Activated CD4-positive, CD25-positive, alpha-beta regulatory T cell treated with anti-CD3 and anti-CD28 coated beads, Interleukin-2, amount 50 U/mL, for 24 hours (primary cell): ENCODE measurements at regions not wholly inside any gene's neighbourhood (a gene's known extent, or its start where the extent isn't known, plus 50 kb on each side); places are given as distances from the start of the nearest gene placed in this dataset.

Experiments
- ATAC-seq, 2 donors: fragments of 150-1000 bp; cut with Tn5 transposase; one replicate each; pipeline ENCODE4 v1.10.0; 2021; ENCODE audit warnings: mild to moderate bottlenecking in 1 of 2, moderate library complexity in 1 of 2

DNA sequence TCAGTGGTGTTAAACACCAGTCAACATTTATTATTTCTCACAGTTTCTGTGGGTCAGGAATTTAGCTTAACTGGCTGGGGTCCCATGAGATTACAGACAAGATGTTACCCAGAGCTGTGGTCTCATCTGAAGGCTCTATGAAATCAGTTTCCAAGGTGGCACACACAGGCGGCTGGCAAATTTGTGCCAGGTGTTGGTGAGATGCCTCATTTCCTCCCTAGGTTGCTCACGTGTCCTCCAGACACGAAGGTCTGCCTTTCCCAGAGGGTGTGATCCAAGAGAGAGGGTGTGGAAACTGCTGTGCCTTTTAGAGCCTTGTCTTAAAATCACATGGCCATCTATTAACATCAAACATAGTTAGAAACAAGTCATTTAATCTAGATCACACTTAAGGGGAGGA is 209.0 kb downstream of the JCAD start:
- no peak for ATAC-seq

DNA sequence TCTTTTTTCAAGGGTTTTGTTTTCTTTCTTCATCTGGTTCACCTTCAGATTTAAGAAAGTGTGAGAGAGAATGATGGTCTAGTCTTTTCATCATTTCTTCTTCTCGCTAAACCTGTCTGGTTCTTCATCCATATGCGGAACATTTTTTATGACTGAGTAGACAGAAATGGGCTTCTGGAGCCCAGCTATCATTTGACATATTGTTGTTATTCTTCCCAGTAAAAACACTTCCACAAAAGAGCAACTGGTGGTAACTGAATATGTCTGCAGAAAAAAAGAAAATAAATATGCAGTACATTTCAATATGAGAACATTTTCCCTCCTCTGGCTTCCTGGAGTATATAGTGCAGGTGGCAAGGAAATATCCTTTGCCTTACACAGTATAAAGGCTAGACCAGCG is 209.5 kb downstream of the JCAD start:
- ATAC-seq = no peak

DNA sequence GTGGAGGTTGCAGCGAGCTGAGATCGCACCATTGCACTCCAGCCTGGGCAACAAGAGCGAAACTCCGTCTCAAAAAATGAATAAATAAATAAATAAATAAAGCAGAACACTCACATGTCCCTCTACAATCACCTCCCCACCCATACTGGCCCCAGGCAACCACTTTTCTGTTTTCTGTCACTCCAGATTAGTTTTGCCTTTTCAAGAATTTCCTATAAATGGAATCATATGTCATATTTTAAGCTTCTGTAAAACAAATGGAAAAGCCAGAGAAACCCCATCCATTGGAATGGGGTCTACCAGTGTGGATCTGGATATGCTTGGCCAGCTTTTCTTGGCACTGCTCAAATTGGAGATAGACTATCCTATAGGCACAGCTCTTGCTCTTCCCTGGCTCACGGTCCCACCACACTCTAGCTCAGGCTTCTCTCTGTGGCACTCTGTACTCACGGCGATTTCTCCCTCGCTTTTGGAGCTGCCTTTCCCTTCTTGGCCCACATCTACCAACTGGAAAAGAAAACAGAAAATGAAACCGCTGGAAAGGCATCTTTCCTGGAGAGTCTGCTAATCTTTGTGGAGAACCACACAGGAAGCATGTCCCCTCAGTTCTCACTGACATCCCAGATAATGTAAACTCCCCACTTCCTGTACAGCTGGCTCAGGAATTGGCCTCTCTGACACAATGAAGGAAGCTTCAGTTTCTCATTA is 210.1 kb downstream of the JCAD start:
- no peak for ATAC-seq

DNA sequence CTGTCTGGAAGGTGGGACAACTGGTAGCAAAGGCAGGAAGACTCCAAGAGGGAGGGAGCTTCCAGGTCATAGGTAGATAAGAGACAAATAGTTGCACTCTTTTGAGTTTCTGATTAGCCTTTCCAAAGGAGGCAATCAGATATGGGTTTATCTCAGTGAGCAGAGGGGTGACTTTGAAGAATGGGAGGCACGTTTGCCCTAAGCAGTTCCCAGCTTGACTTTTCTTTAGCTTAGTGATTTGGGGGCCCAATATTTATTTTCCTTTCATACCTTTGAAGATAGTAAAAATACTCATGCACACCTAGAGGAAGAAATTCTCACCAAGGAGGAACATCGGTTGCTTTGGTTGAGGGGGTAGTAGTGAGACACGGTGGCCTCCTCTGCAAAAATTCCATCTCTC is 212.1 kb upstream of the SVIL start:
- ATAC-seq = no peak

DNA sequence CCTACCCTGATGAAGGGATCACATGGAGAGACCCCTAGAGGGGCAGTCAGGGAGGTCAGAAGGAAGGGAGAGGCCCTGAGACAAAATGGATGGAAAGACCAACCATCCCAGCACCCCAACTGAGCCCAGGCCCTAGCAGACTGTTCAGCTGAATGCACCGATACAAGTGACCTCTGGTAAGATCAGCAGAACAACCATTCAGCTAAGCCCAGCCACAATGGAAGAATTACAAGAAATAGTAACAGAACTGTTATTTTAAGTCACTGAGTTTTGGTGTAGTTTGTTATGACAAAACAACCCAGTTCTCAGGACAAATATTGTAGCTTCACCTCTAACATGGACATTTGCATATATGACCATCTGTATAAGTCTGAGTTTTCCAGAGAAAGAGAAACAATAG is 210.4 kb upstream of the SVIL start:
- ATAC-seq = no peak

DNA sequence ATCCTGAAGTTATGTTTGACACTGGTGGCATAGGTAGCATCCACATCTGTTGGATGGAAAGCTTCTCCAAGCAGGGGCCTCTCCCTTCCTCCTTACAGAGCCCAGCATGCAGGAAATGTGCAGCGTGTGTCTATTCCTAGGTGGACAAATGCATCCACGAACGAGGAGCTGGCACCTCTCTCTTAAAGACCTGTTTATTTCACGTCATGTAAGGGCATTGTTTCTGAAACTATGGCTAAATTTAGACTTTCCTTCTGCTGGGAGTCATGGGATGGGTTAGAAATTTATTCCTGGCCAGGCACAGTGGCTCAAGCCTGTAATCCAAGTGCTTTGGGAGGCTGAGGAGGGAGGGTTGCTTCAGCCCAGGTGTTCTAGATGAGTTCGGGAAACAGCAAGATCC is 208.4 kb upstream of the SVIL start:
- ATAC-seq = no peak

DNA sequence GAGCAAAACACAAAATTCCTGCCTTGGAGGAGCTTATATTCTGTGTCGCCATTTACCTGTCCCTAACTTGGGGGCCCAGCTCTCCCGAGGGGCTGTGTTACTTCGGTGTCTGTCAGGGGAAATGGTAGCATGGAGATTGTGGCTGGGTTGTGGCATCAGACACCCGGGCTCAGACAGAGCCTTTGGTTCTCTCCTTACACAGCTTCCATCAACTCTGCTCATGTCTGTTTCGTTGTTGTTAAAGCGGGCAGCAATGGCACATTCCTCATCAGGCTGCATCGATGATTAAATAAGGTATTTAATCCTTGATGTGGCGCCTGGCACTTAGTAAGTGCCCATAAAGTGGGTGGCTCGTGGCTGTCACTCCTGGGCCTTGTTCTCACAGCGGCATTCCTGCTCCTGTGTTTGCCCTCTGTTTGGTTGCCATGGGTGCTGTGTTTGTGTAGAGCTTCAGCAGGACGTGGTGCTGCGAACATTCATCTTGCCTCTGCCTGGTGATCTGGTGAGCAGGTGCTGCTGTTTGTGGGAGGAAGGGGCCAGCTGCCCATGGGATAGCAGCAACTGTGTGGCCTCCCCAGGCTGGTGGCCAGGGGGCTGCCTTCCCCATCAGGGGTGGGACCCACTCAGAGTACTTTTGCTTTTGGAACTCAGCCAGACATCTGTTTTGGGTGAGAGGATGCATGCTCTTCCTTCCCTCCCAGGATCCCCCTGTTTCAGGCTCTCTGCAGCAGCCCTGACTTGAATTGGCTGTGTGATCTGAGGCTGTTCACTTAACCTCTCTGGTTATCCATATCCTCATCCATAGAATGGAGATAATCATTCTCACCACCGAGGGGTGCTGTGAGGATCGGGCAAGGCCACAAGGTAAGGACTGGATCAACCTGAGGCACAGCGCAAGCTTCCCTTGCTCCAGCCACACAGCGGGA is 207.2 kb upstream of the SVIL start:
- no peak for ATAC-seq

DNA sequence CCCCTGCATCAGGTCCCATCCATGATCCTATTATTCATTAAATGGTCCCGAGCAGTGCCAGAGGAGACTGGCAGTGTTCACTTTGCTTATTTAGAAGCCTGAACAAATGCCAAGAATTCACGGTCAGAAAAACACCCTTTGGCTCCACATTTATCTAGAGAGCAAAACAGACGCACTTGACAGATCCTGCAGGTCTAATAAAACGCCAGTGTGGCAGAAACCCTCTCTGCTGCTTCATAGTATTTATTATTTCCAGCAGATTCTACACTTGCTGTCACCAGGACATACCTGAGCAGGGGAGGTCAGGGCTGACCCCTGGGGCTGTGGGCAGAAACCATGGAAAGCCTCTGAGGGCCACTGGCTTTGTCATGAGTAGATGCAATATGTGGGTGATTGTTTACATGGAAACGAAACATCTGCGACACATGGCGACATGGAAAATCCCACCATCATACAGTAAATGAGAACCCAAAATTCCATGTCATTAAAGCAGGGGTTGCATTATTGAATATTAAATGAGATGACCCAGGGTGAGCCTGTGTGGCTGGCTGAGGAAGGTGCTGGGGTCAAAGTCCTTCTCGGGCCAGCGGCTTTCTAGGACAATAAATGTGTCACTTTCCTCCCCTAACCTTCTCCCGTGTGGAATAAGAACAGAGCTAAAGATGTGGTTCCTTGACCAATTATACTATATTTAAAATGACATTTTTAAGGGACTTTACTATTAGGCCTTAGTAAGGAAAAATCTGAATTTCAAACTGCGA is 205.9 kb upstream of the SVIL start:
- no peak for ATAC-seq

DNA sequence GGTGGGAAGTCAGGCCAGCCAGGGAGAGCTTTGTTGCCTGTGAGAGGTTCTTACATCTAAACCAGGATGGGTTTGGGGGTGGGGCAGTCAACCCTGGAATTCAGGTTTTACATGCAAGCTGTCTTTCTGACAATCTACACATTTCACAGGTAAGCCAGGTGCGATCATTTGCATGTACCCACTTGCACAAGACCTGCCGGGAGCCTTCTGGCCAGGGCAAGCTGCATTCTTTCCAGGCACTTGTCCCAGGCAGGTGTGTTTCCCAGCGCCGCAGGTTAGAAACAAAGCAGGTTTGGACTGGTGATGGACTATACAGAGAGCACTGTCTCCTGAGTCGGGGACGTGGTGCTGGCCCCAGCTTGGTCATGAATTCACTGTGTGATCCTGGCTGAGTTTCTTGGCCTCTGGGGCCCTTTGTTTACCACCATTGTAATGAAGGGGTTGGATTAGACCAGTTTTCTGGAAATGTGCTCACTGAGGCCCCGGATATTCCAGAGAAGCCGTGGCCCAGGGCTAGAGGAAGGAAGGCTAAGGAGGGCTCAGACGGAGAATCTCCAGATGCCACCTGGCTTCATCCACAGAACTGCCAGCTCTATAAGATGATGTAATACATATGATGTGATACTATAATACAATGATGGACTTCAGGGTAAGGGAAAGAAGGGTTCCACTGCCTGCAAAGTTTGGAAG is 205.2 kb upstream of the SVIL start:
- ATAC-seq = no peak

DNA sequence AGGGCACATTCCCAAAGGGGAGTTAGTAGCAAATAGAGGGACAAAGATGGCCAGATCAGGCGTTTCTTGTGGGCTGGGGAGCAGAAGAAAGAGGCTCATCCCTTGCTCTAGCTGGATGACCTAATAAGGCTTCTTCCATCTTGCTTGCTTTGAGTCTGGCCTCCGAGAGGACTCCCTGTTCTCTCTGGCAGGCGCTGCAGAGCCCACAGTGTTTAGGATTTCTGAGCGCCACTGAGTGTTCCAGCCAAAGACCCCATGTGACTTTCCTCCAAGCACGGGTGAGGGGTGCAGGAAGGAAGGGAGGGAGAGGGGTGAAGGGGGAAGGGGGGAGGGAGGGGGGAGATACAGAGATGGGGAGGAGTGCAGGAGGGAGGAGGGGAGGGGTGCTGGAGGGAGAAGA is 203.8 kb upstream of the SVIL start:
- ATAC-seq = no peak

DNA sequence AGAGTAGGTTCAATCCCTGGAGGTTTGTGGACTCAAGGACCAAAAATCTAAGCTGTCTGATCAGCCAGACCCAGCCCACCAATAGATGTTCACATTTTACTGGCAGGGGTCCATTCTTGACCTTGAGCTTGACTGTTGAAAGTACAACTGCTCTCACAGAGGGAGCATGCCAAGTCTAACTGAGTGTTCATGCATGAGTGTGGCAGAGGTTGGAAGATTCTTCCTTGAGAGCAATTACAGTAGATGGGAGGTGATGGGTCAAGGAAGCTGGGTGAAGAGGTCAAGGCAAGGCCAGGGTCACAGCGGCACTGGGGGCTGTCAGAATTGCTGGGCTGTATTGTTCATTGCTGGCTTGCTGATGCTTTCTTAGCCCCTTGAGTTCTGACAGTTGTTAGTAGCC is 202.8 kb upstream of the SVIL start:
- no peak for ATAC-seq

DNA sequence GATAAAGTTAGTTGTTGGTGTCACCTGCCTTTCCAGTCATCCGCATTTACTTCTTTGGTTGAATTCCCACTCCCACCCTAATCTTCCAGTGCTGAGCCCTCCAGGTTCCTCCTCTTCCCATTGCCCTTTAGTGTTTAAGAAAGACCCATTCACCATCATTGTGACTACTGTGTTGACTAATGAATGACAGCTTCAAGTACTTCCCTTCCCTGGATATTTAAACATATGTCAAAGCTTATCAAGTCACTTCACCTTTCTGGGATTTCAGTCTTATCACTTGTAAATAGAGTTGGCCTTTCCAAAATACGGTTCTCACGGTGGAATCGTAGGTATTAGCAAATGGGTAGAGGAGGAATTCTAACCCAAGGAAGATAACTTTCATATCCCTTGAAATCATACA is 201.6 kb upstream of the SVIL start:
- ATAC-seq = no peak

DNA sequence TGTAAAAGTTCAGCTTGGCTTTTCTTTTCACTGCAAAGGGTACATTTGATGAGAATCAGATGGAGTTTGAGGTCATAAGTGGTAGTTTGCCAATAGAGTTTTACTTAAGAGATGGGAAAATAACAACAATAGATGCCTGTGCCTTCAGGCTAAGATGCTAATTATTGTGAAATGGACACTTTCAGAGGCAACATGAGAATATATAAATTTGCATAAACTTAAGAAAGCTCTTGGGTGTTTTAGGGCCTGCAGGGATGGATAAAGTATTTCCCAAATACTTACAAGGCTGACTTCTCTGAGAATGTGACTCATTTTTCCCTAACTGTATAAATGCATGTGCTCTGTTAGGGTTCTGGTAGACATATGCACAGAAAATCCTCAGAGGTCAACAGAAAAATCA is 200.3 kb upstream of the SVIL start:
- ATAC-seq = no peak

DNA sequence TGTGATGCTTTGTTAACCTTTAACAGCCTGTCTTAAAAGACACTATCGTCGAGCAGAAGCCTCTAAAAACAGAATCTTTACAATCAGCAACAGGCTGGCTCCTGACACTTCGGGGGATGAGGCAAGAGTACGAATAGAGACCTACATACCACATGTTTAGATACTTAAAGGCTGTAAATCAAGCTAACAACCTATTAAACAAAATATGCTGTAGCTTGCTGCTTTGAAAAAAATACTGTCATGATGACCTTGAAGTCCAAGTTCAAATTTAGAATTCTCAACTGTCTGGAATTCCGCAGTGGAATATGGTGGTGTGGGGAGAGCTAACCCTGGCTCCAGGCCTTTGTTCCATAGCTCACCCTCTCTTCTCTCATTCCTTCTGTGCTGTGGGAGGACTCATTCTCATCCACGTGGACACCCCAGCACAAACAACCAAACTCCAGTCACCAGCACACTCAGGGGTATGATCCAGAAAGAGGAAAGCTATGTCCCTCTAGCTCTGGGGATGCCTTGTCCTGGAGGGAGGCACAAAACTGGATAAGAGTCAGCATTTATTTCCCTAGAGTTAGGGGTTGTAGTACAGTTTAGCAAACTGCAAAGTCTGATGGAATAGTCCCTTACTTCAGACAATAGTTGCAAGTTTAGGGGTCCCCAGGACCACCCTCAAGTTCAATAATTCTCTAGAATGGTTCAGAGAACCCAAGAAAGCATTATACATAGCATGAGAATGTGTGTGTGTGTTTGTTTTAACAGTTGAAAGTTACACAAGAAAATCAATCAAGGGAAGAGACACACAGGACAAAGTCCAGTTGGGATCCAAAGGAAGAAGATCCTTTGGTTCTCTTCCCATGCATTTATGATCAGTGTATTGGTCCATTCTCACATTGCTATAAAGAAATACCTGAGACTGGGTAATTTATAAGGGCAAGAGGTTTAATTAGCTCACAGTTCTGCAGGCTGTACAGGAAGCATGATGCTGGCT is 196.1 kb upstream of the SVIL start:
- no peak for ATAC-seq

DNA sequence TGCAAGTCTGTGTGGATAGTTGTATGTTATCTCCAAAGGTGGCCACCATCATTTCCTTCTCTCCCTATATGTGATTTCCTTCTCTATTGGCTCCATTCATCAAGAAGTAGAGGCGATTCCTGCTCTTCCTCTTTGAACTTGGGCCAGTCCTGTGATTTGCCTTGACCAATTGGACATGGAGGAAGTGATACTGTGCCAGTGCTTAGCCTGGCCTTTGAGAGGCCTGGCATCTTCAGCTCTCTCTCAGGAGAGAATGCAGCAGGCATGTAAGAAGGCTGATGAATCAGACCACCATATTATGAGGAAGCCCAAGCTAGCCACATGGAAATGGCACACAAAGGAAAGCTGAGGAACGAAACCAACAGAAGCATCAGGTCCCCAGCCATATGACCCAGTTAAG is 195.0 kb upstream of the SVIL start:
- no peak for ATAC-seq

DNA sequence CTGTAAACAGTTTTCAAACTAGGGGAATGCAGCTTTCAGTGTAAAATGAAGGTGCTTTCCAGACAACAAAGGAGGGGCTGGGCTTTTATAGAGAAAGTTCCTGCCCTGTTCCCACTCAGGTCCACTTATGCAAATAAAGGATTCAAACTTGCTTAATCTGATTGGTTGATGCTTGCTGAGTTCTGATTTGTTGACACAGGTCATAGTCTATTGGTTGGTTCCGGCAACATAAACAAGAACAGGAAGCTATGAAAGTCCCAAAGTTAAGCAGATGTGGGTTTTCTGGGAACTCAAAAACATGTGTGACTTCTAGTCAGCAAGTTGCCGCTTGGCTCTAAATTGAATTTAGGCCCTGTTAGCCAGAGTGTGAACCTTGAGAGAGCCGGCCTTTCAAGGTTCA is 194.2 kb upstream of the SVIL start:
- ATAC-seq = no peak

DNA sequence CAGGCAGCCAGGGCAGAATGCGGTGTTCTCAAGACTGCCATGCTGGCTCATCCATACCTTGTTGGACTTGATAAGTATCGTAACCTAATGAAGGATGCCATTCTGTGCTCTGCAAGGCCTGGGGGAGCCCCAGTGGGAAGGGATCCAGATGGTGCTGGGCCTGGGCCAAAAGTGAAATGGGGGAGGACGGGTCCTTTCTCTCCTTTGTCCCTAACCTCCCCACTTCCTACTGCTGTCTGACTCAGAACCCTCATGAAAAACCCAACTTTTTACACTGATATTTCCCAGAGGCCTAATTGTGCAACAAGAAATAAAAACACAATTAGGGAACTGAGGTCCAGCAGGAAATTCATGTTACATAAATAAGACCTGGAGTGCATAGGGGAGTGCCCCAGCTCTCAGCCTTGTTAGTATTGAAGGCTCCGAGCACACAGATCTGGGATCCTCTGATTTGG is 193.7 kb upstream of the SVIL start:
- ATAC-seq = no peak

DNA sequence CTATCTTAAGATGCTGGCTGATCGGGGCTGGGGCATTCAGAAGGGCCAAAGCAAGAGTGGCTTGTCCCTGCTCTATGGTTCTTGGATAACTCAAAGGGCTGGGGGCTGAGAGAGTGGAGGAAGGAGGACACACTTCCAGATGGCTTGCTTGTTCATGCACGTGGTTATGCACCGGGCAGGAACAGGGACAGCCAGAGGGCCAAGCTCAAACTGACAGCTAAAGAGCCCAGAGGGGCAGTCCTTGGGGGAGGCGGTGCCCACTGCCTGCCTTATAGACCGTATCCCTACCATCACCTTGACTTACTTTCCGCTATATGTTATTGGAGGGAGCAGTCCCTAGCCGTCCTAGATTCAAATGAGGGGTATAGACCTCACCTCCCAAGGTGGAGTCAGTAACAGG is 192.7 kb upstream of the SVIL start:
- no peak for ATAC-seq

DNA sequence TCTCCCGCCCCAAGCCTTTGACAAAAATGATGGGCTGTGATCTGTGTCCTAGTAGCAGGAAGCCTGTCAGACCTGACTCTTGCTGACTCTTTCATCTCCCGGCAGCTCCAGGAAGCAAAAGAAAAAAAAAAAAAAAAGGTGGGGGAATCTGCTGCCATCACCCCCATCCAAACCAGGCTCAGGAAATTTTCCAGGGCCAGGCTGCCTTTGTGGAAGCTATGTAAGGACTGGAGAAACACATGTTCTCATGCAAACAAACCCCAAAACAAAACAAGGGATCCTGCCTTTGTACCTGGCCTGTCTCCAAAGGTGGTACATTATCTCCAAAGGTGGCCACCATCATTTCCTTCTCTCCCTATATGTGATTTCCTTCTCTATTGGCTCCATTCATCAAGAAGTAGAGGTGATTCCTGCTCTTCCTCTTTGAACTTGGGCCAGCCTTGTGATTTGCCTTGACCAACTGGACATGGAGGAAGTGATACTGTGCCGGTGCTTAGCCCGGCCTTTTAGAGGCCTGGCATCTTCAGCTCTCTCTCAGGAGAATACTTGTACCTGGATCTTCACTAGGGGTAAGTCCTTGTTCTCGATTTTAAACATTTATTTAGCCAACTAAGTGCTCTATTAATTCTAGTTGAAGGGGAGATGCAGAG is 192.2 kb upstream of the SVIL start:
- ATAC-seq = no peak

DNA sequence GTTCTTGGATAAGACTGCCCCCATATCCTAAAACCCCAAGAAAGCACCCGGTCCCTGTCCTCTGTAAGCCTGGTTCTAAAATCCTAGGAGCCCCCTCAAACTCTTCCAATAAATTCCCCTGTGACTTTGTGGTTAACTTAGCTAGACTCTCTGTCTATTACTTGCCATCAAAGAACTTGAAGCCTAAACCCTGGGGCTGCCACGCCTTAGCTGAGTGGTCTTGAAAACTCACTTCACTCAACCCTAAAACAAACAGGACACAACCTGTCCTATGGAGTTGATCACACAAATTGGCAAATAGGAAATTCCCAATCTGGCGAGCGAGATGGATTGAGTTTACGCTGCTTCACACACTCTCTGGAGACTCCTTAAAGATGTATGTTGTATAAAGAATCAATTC is 191.4 kb upstream of the SVIL start:
- no peak for ATAC-seq

DNA sequence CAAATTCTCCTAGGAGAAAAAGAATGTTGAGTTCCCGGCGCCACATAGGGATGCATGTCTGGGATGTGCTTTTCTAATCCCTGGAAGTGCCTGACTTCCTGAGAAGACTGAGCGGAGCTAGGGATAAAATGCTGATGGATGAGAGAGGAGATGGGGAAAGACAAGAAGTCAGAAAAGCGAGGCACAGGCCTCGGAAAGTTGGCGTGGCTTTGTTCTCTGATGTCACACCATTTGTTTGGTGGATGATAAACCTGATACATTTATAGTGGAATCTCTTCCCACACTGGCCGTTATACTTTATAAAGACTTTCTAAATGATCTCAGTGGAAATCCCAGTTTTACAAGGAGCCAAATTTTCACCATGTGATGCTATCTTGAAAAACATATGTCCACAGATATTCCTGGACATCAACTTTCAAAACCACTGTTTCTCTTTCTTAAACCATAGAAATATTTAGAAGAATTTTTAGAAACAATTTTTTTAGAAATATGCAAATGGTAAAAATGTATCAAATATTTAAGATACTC is 188.8 kb upstream of the SVIL start:
- ATAC-seq = no peak
